ENCODE measurements at regions not wholly inside any gene's neighbourhood (a gene's known extent, or its start where the extent isn't known, plus 50 kb on each side); places are given as distances from the start of the nearest gene placed in this dataset.

GRCh38 chr14:86707071-86707470, 1177.1 kb downstream of the FLRT2 start:
- no peak overlapping the region for H3K27ac ChIP-seq
- H3K4me3 ChIP-seq, result no peak overlapping the region
- TF ChIP-seq POLR2A (IDR thresholded peaks at IDR 0.05) (no peak), CTCF (IDR thresholded peaks at IDR 0.05) (no peak)
- DNase-seq, result no peak
- H3K27me3 ChIP-seq, result no peaks in the 10 kb centered on the region
- no peaks in the 10 kb centered on the region for H3K36me3 ChIP-seq (replicated peaks in 1 of 2)
- no peaks in the 10 kb centered on the region for H3K4me1 ChIP-seq (replicated peaks in 1 of 2)
- no peaks in the 10 kb centered on the region for H3K9me3 ChIP-seq (replicated peaks in 1 of 3)
- intact Hi-C loops (cut with DNase I), result no loop called here

GRCh38 chr14:86683561-86683960, 1153.6 kb downstream of the FLRT2 start:
- no peaks in the 10 kb centered on the region for H3K9me3 ChIP-seq (replicated peaks in 1 of 3)
- WGBS, 4 donors, result 80 to 95% (median 87%) methylated on average over 1 of the region's 1 CpG
- no peak overlapping the region for H3K4me3 ChIP-seq
- no peaks in the 10 kb centered on the region for H3K36me3 ChIP-seq (replicated peaks in 1 of 2)
- H3K27me3 ChIP-seq, result no peaks in the 10 kb centered on the region
- TF ChIP-seq POLR2A (IDR thresholded peaks at IDR 0.05) (no peak), CTCF (IDR thresholded peaks at IDR 0.05) (no peak)
- H3K27ac ChIP-seq, result no peak overlapping the region
- no peak for DNase-seq
- no peaks in the 10 kb centered on the region for H3K4me1 ChIP-seq (replicated peaks in 1 of 2)
- intact Hi-C loops (cut with DNase I), result no loop called here

- Histone ChIP-seq H3K36me3 (replicated peaks in 1 of 2) (no peaks in the 10 kb centered on the region), H3K4me1 (replicated peaks in 1 of 2) (no peaks in the 10 kb centered on the region), H3K27ac (no peak overlapping the region), H3K9me3 (replicated peaks in 1 of 3) (no peaks in the 10 kb centered on the region), H3K27me3 (no peaks in the 10 kb centered on the region), H3K4me3 (no peak overlapping the region)
- TF ChIP-seq CTCF (IDR thresholded peaks at IDR 0.05) (no peak), POLR2A (IDR thresholded peaks at IDR 0.05) (no peak)
- DNase-seq, result no peak
- WGBS, 4 donors, result 65 to 83% (median 80%) methylated on average over 3 of the region's 3 CpGs
- intact Hi-C loops (cut with DNase I), result no loop called here
Measured at GRCh38 chr14:86675059-86675458, 1145.1 kb downstream of the FLRT2 start.

GRCh38 chr14:86673523-86673969, 1143.6 kb downstream of the FLRT2 start:
- no peak for DNase-seq
- Histone ChIP-seq H3K36me3 (replicated peaks in 1 of 2) (no peaks in the 10 kb centered on the region), H3K4me3 (no peak overlapping the region), H3K4me1 (replicated peaks in 1 of 2) (no peaks in the 10 kb centered on the region), H3K9me3 (replicated peaks in 1 of 3) (peaks cover 0 to 3% (median 0%) of the 10 kb centered on the region in 3 donors), H3K27ac (no peak overlapping the region), H3K27me3 (no peaks in the 10 kb centered on the region)
- intact Hi-C loops (cut with DNase I), result no loop called here
- TF ChIP-seq CTCF (IDR thresholded peaks at IDR 0.05), result no peak
- no peak for TF ChIP-seq POLR2A (IDR thresholded peaks at IDR 0.05)

Data from adrenal gland (tissue), 9 donors.